Sigmoid colon (tissue), 6 donors: ENCODE measurements at regions not wholly inside any gene's neighbourhood (a gene's known extent, or its start where the extent isn't known, plus 50 kb on each side); places are given as distances from the start of the nearest gene placed in this dataset.
A peak's percentile ranks its signal among the peaks of the same experiment; 100 is the strongest.

ENCODE experiments used
- DNase-seq: peaks from one replicate; pipeline ENCODE4 v3.0.0-alpha.2; 2019
- H3K27ac ChIP-seq, 4 donors: fragments of 200-600 bp; sonication (generic); one replicate each; pipeline ENCODE4 v1.5.1; 2016 to 2019; ENCODE audit warnings: mild to moderate bottlenecking in 1 of 4
- H3K27me3 ChIP-seq, 3 donors: fragments of 200-600 bp; sonication (generic); one replicate each; pipeline ENCODE4 v1.5.1; 2019; ENCODE audit warnings: mild to moderate bottlenecking in 1 of 3
- H3K36me3 ChIP-seq, 4 donors: fragments of 200-600 bp; sonication (generic); one replicate each; pipeline ENCODE4 v1.5.1; 2016 to 2019
- H3K4me1 ChIP-seq, 4 donors: fragments of 200-600 bp; sonication (generic); one replicate each; pipeline ENCODE4 v1.5.1; 2017 to 2019
- H3K4me3 ChIP-seq, 4 donors: fragments of 200-600 bp; sonication (generic); one replicate each; pipeline ENCODE4 v1.5.1; 2017 to 2019; ENCODE audit warnings: mild to moderate bottlenecking in 2 of 4, moderate library complexity in 1 of 4
- H3K9me3 ChIP-seq, 4 donors: fragments of 200-600 bp in 3 of 4; sonication (generic) in 3 of 4; one replicate each; pipeline versions ENCODE4 v1.5.1 to v1.6.1; 2013 to 2019
- CTCF ChIP-seq, 4 experiments: fragments of 450-650 bp in 3 of 4; fragments of 200-600 bp in 1 of 4; IDR thresholded peaks; one replicate each; pipeline ENCODE4 v1.5.1; 2016 to 2019; ENCODE audit warnings: antibody characterized with exemption in 4 of 4, mild to moderate bottlenecking in 3 of 4, moderate library complexity in 2 of 4
- EP300 ChIP-seq, 4 donors: sonication (generic); formaldehyde crosslinking; IDR thresholded peaks; one replicate each; pipeline ENCODE4 v1.6.1; 2017; ENCODE audit warnings: antibody characterized with exemption in 4 of 4
- POLR2A ChIP-seq, 2 donors: fragments of 450-650 bp; IDR thresholded peaks; one replicate each; pipeline ENCODE4 v1.6.1; 2016; ENCODE audit warnings: antibody characterized with exemption in 2 of 2, mild to moderate bottlenecking in 2 of 2, moderate library complexity in 2 of 2
- POLR2AphosphoS5 ChIP-seq, 4 donors: sonication (generic); formaldehyde crosslinking; IDR thresholded peaks; one replicate each; pipeline ENCODE4 v1.6.1; 2017; ENCODE audit warnings: antibody characterized with exemption in 4 of 4
- WGBS, 2 donors: extraction: QIAGEN DNeasy Blood & Tissue Kit; methylation state at CpG; one replicate each; pipeline ENCODE4 v1.1.7; 2013; 5-methylcytosine and 5-hydroxymethylcytosine counted together
- intact Hi-C: fragments of 100-400 bp; cut with DNase I; formaldehyde crosslinking; loops from one replicate; pipeline ENCODE4 v1.15.1; 2023
- donor health status: healthy with polysubstance abuse.
- donor health status: healthy.

- Histone ChIP-seq H3K27me3 (no peaks in the 10 kb centered on the region), H3K4me3 (no peak overlapping the region), H3K4me1 (peaks cover 0 to 31% (median 16%) of the 10 kb centered on the region in 4 donors), H3K9me3 (no peaks in the 10 kb centered on the region), H3K27ac (no peak overlapping the region), H3K36me3 (peaks cover 0 to 18% (median 3%) of the 10 kb centered on the region in 4 donors)
- TF ChIP-seq POLR2A (IDR thresholded peaks at IDR 0.05) (no peak), EP300 (IDR thresholded peaks at IDR 0.05) (no peak), CTCF (IDR thresholded peaks at IDR 0.05) (no peak), POLR2AphosphoS5 (IDR thresholded peaks at IDR 0.05) (no peak)
- 79 to 96% methylated on average over 3 of the region's 3 CpGs for WGBS, 2 donors
- intact Hi-C loops = no loop called here
- DNase-seq = no peak
These were observed 67.8 kb upstream of the ACYP2 start for GRCh38 chr2:54047658-54048057.

- 95 to 98% methylated on average over 4 of the region's 4 CpGs for WGBS, 2 donors
- TF ChIP-seq POLR2A (IDR thresholded peaks at IDR 0.05) = no peak
- intact Hi-C loops = no loop called here
These were observed 68.3 kb upstream of the ACYP2 start for GRCh38 chr2:54047091-54047490.

GRCh38 chr2:54042897-54043620 is 72.3 kb upstream of the PSME4 start:
- TF ChIP-seq POLR2A (IDR thresholded peaks at IDR 0.05) (no peak), EP300 (IDR thresholded peaks at IDR 0.05) (no peak), CTCF (IDR thresholded peaks at IDR 0.05) (no peak), POLR2AphosphoS5 (IDR thresholded peaks at IDR 0.05) (no peak)
- DNase-seq = no peak
- Histone ChIP-seq H3K27ac (peak overlapping the region in 3 of 4 donors; percentile 42 to 54 (median 42)), H3K4me1 (peaks cover 0 to 24% (median 14%) of the 10 kb centered on the region in 4 donors), H3K4me3 (no peak overlapping the region), H3K9me3 (no peaks in the 10 kb centered on the region), H3K36me3 (no peaks in the 10 kb centered on the region), H3K27me3 (no peaks in the 10 kb centered on the region)
- WGBS, 2 donors = 84 to 91% methylated on average over 2 of the region's 2 CpGs
- intact Hi-C loops = no loop called here

More at GRCh38 chr2:54047091-54047490, 68.3 kb upstream of the ACYP2 start:
- Histone ChIP-seq H3K4me1 (peaks cover 0 to 36% (median 18%) of the 10 kb centered on the region in 4 donors), H3K4me3 (no peak overlapping the region), H3K27ac (no peak overlapping the region), H3K27me3 (no peaks in the 10 kb centered on the region), H3K36me3 (peaks cover 0 to 13% (median 3%) of the 10 kb centered on the region in 4 donors), H3K9me3 (no peaks in the 10 kb centered on the region)
- no peak for DNase-seq

GRCh38 chr2:54042341-54042740 is 71.5 kb upstream of the PSME4 start:
- 47 to 70% methylated on average over 2 of the region's 2 CpGs for whole genome bisulfite sequencing, 2 donors
- Histone ChIP-seq H3K27ac (peak overlapping the region in 3 of 4 donors; percentile 42 to 54 (median 42)), H3K36me3 (no peaks in the 10 kb centered on the region), H3K4me3 (no peak overlapping the region), H3K9me3 (no peaks in the 10 kb centered on the region), H3K4me1 (peaks cover 0 to 24% (median 14%) of the 10 kb centered on the region in 4 donors), H3K27me3 (no peaks in the 10 kb centered on the region)
- no peak for TF ChIP-seq EP300 (IDR thresholded peaks at IDR 0.05)
- no peak for TF ChIP-seq POLR2A (IDR thresholded peaks at IDR 0.05)
- no peak for TF ChIP-seq POLR2AphosphoS5 (IDR thresholded peaks at IDR 0.05)
- TF ChIP-seq CTCF (IDR thresholded peaks at IDR 0.05) = no peak
- intact Hi-C loops = no loop called here
- no peak for DNase-seq

- no peak overlapping the region for H3K27ac ChIP-seq
- no peaks in the 10 kb centered on the region for H3K36me3 ChIP-seq
- 86 to 91% methylated on average over 4 of the region's 4 CpGs for whole genome bisulfite sequencing, 2 donors
- peaks cover 0 to 24% (median 14%) of the 10 kb centered on the region in 4 donors for H3K4me1 ChIP-seq
- H3K4me3 ChIP-seq = no peak overlapping the region
- H3K9me3 ChIP-seq = no peaks in the 10 kb centered on the region
- intact Hi-C loops = no loop called here
- no peak for TF ChIP-seq EP300 (IDR thresholded peaks at IDR 0.05)
- no peak for TF ChIP-seq CTCF (IDR thresholded peaks at IDR 0.05)
- no peak for TF ChIP-seq POLR2AphosphoS5 (IDR thresholded peaks at IDR 0.05)
- TF ChIP-seq POLR2A (IDR thresholded peaks at IDR 0.05) = no peak
- no peaks in the 10 kb centered on the region for H3K27me3 ChIP-seq
- no peak for DNase-seq
These were observed 70.3 kb upstream of the PSME4 start for GRCh38 chr2:54041135-54041534.
